HL-60 (cell line): ENCODE measurements at regions not wholly inside any gene's neighbourhood (a gene's known extent, or its start where the extent isn't known, plus 50 kb on each side); places are given as distances from the start of the nearest gene placed in this dataset.

Experiments
- CTCF ChIP-seq: IDR thresholded peaks from one replicate; pipeline ENCODE4 v1.5.1; 2011; ENCODE audit warnings: low read length, control low read depth, inconsistent platforms; ENCODE audit not compliant: insufficient read depth
- GABPA ChIP-seq: IDR thresholded peaks from 2 replicates; pipeline ENCODE4 v1.6.1; 2012; ENCODE audit warnings: low read depth
- POLR2AphosphoS5 ChIP-seq: IDR thresholded peaks from 2 replicates; pipeline ENCODE4 v1.6.1; 2012; ENCODE audit warnings: low read depth
- TF ChIP-seq, protein P1 (sequence below): IDR thresholded peaks from 2 replicates; pipeline ENCODE4 v1.6.1; 2012; ENCODE audit warnings: low read depth; ENCODE audit not compliant: insufficient replicate concordance

DNA sequence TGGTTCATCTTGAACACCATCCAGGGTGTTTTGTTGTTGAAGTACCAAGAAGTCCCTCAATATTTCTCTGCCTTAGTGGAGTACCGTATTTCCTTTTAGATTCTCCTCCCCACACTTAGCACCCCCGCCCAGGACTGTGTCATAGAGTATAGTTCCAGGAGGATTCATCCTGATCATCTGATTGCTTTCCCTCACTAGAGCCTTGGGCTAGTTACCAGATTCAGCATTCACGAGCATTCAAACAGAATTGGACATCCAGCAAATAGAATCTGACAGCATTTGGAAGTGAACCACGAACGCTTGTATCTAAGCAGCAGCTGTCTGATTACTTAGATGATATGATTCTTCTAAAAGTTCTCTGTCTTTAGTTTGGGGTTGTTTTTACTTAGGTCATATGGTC is 248.1 kb upstream of the TAS2R1 start:
- no peak for TF ChIP-seq CTCF
- TF ChIP-seq, protein P1, sequence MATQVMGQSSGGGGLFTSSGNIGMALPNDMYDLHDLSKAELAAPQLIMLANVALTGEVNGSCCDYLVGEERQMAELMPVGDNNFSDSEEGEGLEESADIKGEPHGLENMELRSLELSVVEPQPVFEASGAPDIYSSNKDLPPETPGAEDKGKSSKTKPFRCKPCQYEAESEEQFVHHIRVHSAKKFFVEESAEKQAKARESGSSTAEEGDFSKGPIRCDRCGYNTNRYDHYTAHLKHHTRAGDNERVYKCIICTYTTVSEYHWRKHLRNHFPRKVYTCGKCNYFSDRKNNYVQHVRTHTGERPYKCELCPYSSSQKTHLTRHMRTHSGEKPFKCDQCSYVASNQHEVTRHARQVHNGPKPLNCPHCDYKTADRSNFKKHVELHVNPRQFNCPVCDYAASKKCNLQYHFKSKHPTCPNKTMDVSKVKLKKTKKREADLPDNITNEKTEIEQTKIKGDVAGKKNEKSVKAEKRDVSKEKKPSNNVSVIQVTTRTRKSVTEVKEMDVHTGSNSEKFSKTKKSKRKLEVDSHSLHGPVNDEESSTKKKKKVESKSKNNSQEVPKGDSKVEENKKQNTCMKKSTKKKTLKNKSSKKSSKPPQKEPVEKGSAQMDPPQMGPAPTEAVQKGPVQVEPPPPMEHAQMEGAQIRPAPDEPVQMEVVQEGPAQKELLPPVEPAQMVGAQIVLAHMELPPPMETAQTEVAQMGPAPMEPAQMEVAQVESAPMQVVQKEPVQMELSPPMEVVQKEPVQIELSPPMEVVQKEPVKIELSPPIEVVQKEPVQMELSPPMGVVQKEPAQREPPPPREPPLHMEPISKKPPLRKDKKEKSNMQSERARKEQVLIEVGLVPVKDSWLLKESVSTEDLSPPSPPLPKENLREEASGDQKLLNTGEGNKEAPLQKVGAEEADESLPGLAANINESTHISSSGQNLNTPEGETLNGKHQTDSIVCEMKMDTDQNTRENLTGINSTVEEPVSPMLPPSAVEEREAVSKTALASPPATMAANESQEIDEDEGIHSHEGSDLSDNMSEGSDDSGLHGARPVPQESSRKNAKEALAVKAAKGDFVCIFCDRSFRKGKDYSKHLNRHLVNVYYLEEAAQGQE, result no peak
- no peak for TF ChIP-seq GABPA
- no peak for TF ChIP-seq POLR2AphosphoS5
